Smooth muscle cell (in vitro differentiated cells): ENCODE measurements at regions not wholly inside any gene's neighbourhood (a gene's known extent, or its start where the extent isn't known, plus 50 kb on each side); places are given as distances from the start of the nearest gene placed in this dataset.

Experiments used
- DNase-seq: peaks from one replicate; lab custom pipeline; 2025; ENCODE audit not compliant: unreplicated experiment; lab: John Stamatoyannopoulos, UW
- H2AFZ ChIP-seq: fragments of 200-600 bp; sonication (generic); 2 replicates; pipeline ENCODE4 v1.6.0; 2016; ENCODE audit warnings: antibody characterized with exemption, low read depth, mild to moderate bottlenecking
- H3F3A ChIP-seq: fragments of 200-600 bp; sonication (generic); 2 replicates; pipeline ENCODE4 v1.6.0; 2017; ENCODE audit warnings: antibody characterized with exemption, low read depth
- H3K27ac ChIP-seq: fragments of 200-600 bp; sonication (generic); 2 replicates; pipeline ENCODE4 v1.5.1; 2016; ENCODE audit warnings: low read depth, mild to moderate bottlenecking
- H3K27me3 ChIP-seq: fragments of 200-600 bp; sonication (generic); 2 replicates; pipeline ENCODE4 v1.6.1; 2016; ENCODE audit warnings: low read depth, mild to moderate bottlenecking
- H3K36me3 ChIP-seq: fragments of 200-600 bp; sonication (generic); 2 replicates; pipeline ENCODE4 v1.5.1; 2016; ENCODE audit warnings: low read depth
- H3K4me1 ChIP-seq: fragments of 200-600 bp; sonication (generic); 2 replicates; pipeline ENCODE4 v1.5.1; 2016; ENCODE audit warnings: low read depth
- H3K4me2 ChIP-seq: fragments of 200-600 bp; sonication (generic); 2 replicates; pipeline ENCODE4 v1.6.0; 2016; ENCODE audit warnings: mild to moderate bottlenecking
- H3K4me3 ChIP-seq: fragments of 200-600 bp; sonication (generic); 2 replicates; pipeline ENCODE4 v1.5.1; 2016; ENCODE audit warnings: mild to moderate bottlenecking
- H3K79me2 ChIP-seq: fragments of 200-600 bp; sonication (generic); 2 replicates; pipeline ENCODE4 v1.6.0; 2016; ENCODE audit warnings: low read depth, mild to moderate bottlenecking
- H3K9ac ChIP-seq: fragments of 200-600 bp; sonication (generic); 2 replicates; pipeline ENCODE4 v1.6.0; 2016; ENCODE audit warnings: low read depth
- H3K9me3 ChIP-seq: fragments of 200-600 bp; sonication (generic); replicated peaks from 2 replicates; pipeline ENCODE4 v1.5.1; 2016; ENCODE audit warnings: low read depth
- H4K20me1 ChIP-seq: fragments of 200-600 bp; sonication (generic); 2 replicates; pipeline ENCODE4 v1.6.0; 2016; ENCODE audit warnings: low read depth
- CTCF ChIP-seq: fragments of 200-600 bp; sonication (generic); IDR thresholded peaks from 2 replicates; pipeline ENCODE4 v1.5.1; 2017; ENCODE audit warnings: borderline replicate concordance, mild to moderate bottlenecking, antibody characterized with exemption; ENCODE audit not compliant: insufficient read depth, poor library complexity, severe bottlenecking
- WGBS: methylation state at CpG from one replicate; pipeline ENCODE4 v1.1.7; 2016; ENCODE audit warnings: low lambda C conversion rate; 5-methylcytosine and 5-hydroxymethylcytosine counted together

- DNase-seq, result no peak
Measured at GRCh38 chr12:58247633-58248032, 306.3 kb downstream of the ATP23 start.

GRCh38 chr12:58248599-58248998, 307.2 kb downstream of the ATP23 start:
- no peaks in the 10 kb centered on the region for H3F3A ChIP-seq
- H3K9me3 ChIP-seq, result no peaks in the 10 kb centered on the region
- H3K27me3 ChIP-seq, result no peaks in the 10 kb centered on the region
- no peaks in the 10 kb centered on the region for H3K79me2 ChIP-seq
- no peaks in the 10 kb centered on the region for H3K36me3 ChIP-seq
- TF ChIP-seq CTCF, result no peak
- no peaks in the 10 kb centered on the region for H4K20me1 ChIP-seq
- H2AFZ ChIP-seq, result no peak overlapping the region
- WGBS, result 90% methylated on average over 3 of the region's 3 CpGs
- no peak overlapping the region for H3K9ac ChIP-seq
- no peak overlapping the region for H3K4me3 ChIP-seq
- H3K4me1 ChIP-seq, result no peaks in the 10 kb centered on the region
- no peak overlapping the region for H3K27ac ChIP-seq
- DNase-seq, result no peak
- H3K4me2 ChIP-seq, result no peak overlapping the region

More at GRCh38 chr12:58247633-58248032, 306.3 kb downstream of the ATP23 start:
- Histone ChIP-seq H3K9me3 (no peaks in the 10 kb centered on the region), H3K4me1 (no peaks in the 10 kb centered on the region), H3K4me2 (no peak overlapping the region), H4K20me1 (no peaks in the 10 kb centered on the region), H3K36me3 (no peaks in the 10 kb centered on the region), H3F3A (no peaks in the 10 kb centered on the region), H2AFZ (no peak overlapping the region), H3K27ac (no peak overlapping the region), H3K9ac (no peak overlapping the region), H3K27me3 (no peaks in the 10 kb centered on the region), H3K79me2 (no peaks in the 10 kb centered on the region), H3K4me3 (no peak overlapping the region)
- no peak for TF ChIP-seq CTCF
- WGBS, result 91% methylated on average over 4 of the region's 4 CpGs

- Histone ChIP-seq H4K20me1 (no peaks in the 10 kb centered on the region), H3K27ac (no peak overlapping the region), H3K36me3 (no peaks in the 10 kb centered on the region), H3K4me2 (no peak overlapping the region), H3K9ac (no peak overlapping the region), H3K9me3 (no peaks in the 10 kb centered on the region), H3K4me1 (no peaks in the 10 kb centered on the region), H3K79me2 (no peaks in the 10 kb centered on the region), H3F3A (no peaks in the 10 kb centered on the region), H3K4me3 (no peak overlapping the region), H2AFZ (no peak overlapping the region), H3K27me3 (no peaks in the 10 kb centered on the region)
- DNase-seq, result no peak
- WGBS, result 38% methylated on average over 2 of the region's 2 CpGs
- no peak for TF ChIP-seq CTCF
Measured at GRCh38 chr12:58249610-58250009, 308.2 kb downstream of the ATP23 start.

GRCh38 chr12:58250077-58250476, 308.7 kb downstream of the ATP23 start:
- Histone ChIP-seq H3K27ac (no peak overlapping the region), H2AFZ (no peak overlapping the region), H3K9ac (no peak overlapping the region), H3K4me2 (no peak overlapping the region), H3K4me1 (no peaks in the 10 kb centered on the region), H3F3A (no peaks in the 10 kb centered on the region), H3K27me3 (peaks cover 2% of the 10 kb centered on the region), H3K4me3 (no peak overlapping the region), H3K36me3 (no peaks in the 10 kb centered on the region), H3K79me2 (no peaks in the 10 kb centered on the region), H3K9me3 (no peaks in the 10 kb centered on the region), H4K20me1 (no peaks in the 10 kb centered on the region)
- DNase-seq, result no peak
- no peak for TF ChIP-seq CTCF
- 95% methylated on average over 5 of the region's 5 CpGs for WGBS
